Right renal pelvis (tissue), 4 donors: ENCODE measurements at regions not wholly inside any gene's neighbourhood (a gene's known extent, or its start where the extent isn't known, plus 50 kb on each side); places are given as distances from the start of the nearest gene placed in this dataset.
"Not testable (repeated sequence)": the region's sequence is repeated elsewhere in the genome, so short reads cannot be mapped to it uniquely, and the experiment has no call there.

Experiments
- DNase-seq, 4 donors: peaks; one replicate each; pipeline ENCODE4 v3.0.0-alpha.2; 2013; ENCODE audit warnings: low read depth in 4 of 4, low spot score in 3 of 4, missing footprints in 1 of 4

DNA sequence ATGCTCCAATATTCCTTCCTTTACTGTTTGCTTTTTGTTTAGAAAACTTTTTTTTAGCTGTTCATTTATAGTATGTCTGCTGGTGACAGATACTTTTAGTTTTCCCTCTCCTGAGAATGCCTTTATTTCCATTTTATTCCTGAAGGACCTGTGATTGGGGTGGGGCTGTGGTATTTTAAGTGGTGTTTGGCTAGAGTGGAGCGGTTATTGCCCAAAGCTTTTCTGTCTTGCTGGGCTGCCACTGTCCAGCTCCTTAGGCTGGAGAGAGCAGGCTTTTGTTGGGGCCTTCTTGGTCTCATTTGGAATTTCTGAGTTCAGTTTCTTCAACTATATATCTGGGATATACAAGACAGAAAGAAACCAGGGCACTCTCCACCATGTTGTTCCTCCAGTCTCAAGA is 160.0 kb upstream of the PLGLB2 start:
- not testable (repeated sequence) for DNase-seq

GRCh38 chr2:87592974-87593373 is 154.9 kb upstream of the PLGLB2 start:
- DNase-seq: not testable (repeated sequence)

GRCh38 chr2:87593784-87594610 is 153.9 kb upstream of the PLGLB2 start:
- DNase-seq: not testable (repeated sequence)

GRCh38 chr2:87594611-87594992 is 153.3 kb upstream of the PLGLB2 start:
- not testable (repeated sequence) for DNase-seq

DNA sequence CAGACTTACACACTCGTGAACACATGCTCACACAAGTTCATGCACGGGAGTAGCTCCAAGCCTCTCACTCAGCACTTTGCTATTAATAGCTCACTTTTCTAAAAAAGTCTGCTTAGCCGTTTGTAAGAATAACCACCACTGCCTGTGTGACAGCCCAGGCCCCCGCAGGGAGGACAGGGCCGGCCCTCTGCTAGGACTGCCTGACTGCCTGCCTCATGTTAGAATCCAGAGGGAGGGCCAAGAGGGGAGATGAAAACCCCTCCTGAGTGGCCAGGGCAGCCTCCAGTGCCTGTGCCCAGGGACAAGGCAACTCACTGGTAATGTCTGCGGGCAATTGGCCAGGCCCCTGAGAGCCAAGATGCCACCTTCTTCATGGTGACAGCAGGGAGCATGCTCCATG is 152.9 kb upstream of the PLGLB2 start:
- DNase-seq: not testable (repeated sequence)

- not testable (repeated sequence) for DNase-seq
Observed at GRCh38 chr2:87600961-87601360, 146.9 kb upstream of the PLGLB2 start.

DNA sequence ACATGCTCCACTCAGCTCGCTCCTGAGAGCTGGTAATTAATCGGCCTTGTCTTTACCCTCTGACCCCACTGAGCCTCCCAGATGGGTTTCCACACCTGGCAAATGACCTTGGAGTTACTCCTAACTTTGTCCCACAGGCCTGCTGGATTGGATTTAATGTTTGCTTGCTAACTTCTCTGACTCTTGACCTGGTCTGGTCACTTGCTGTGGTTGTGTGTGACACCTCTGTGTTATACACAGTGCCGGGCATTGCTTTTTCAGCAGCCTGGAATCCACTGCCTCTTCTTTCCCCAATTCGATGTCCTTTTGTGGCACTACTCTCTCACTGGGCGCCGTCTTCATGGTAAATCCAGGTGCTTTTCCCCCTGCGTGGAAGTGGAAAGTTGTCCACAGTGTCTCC is 145.8 kb upstream of the PLGLB2 start:
- not testable (repeated sequence) for DNase-seq

DNA sequence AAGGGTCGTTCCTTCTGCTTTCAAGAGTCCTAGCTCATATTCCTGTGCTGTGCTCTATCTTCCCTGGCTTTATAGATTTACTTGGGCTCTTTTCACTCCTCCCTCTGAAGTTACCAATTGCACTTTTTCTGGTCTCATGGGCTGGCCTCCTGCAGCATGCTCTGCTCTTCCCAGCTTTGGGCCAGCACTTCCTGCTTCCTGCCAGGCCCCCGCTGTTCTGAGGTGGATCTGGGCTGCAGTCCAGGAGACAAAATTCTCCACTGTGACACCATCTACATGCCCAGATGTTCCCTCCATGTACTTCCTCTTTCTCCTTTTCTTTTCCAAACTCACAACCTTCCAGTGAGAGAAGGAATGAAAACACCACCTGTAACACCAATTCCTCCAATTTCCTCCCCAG is 145.2 kb upstream of the PLGLB2 start:
- not testable (repeated sequence) for DNase-seq

DNA sequence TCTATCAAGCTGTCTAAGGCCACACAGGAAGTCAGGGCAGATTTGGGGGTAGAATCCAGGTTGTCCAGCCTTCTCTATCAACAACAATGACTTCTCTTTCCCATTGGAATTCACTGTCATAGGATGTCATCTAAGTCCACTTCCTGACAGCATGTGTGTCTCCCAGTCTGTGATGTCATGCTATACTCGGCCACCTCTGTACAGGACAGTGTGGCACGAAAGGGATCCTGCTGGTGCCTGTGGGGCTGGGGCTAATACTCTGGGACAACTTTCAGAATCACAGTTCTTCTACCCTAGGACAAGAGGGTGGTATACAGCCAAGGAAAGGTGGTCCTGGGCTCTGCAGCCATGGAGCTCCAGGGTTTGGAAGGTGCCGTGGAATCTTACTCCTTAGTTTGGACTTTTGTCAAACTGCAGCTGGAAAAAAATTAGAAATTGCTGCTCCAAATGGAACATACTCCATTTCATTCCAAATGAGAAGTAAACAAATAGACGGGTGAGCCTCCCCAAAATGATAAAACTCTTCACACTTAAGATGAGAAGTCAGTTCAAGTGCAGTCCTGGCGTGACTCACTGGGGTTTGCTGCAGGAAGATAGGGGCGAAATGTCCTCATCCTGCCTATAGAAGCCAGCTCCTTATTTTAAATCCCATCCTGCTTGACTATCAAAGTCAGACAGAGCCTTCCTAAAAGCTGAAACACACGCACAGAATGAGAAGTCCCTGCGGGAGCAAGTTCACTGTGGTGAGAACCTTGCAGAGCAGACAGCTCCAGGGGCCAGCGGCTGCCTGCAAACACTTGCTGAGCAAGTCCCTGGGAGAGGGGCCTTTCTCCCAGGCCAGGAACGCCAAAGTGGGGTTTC is 144.2 kb upstream of the PLGLB2 start:
- not testable (repeated sequence) for DNase-seq

DNA sequence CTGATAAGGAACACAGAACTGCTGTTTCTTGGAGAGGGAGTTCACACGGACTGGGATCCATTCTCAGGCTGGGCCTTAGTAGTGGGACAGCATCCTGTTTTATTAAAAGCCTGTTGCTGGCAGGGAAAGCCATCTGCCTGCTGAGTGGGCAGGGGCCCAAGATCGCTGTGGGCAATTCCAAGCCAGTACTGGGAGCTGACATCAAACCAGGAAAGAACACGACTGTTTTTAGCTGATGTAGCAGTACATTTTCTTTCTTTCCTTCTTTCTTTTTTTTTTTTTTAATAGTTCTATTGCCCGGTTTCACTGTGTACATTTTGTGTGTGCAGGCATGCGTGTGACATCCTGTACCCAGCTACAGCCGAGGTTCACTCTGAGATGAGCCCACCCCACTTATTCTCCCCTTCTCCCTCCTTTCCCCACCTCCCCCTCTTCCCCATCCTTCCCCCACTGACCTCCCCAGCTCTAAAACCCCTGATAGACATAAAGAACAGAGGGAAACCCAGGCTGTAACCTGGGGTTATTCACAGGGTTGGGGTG is 143.5 kb upstream of the PLGLB2 start:
- not testable (repeated sequence) for DNase-seq

DNA sequence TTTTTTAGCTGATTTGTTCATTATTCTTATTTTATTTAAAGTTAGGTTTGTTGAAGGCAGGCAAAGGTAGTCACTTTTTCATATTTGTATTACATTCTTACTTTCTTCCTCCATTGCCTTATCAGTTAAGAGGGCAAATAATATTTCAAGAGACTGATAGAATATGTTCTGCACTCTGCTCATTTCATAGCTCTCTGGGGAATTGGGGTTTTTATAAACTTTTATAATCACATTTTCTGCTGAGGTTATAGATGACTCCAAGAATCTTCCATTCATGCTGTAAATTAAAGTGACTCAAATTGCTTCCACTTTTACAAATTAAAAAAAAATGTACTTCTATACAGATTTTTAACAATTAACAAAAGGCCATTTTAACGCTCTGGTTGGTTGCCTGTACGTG is 142.9 kb upstream of the PLGLB2 start:
- DNase-seq: not testable (repeated sequence)

DNA sequence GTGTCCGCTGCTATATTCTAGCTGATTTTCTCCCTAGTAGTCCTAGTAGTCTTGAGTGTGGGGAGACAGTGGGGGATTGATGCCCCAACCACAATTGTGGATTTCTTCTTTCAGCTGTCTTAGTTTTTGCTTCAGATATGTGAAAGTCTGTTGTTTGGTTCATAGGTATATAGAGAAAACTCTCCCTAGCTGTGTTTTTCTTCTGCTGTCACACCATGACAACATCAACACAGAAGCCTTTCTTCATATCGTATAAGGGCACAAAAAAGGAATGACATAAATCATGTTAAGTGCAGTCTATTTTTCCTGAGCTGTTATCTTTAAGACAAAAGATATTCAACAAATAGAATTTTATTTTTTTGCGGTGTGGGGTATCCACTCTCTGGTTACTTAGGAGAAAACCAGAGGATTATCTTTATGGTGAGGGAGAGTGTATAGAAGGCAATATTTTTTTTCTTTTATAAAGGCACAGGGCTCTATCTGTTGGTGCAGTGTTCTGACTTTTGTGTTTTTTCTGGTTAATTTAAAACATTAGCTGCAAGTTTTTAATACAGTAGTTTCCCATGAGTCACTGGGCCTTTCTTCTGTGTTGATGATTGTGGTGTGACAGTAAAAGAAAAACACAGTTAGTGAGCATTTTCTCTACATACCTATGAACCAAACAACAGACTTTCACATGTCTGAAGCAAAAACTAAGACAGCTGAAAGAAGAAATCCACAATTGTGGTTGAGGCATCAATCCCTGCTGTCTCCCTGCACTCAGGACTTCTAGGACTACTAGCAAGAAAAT is 139.3 kb upstream of the PLGLB2 start:
- DNase-seq: not testable (repeated sequence)

GRCh38 chr2:87610974-87611373 is 136.9 kb upstream of the PLGLB2 start:
- not testable (repeated sequence) for DNase-seq

- DNase-seq: not testable (repeated sequence)
Observed at GRCh38 chr2:87611416-87611815, 136.5 kb upstream of the PLGLB2 start.

DNA sequence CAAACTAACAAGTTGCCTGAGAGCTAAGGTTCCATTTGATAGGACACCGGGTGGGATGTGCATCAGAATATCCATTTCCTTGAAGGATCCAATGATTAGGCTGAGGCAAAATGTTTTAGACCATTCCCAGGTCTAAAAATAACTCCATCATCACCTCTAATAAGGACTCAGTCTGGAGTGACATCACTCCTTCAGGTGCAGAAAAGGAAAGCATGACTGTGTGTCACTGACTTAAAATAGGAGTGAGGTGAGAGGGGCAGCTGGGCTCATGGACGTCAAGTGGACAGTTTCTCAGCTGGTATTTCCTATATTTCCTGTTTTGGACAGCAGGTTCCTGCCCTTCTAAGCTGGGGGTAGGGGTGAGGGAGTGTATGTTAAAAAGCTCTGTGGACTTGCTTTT is 135.9 kb upstream of the PLGLB2 start:
- not testable (repeated sequence) for DNase-seq

DNA sequence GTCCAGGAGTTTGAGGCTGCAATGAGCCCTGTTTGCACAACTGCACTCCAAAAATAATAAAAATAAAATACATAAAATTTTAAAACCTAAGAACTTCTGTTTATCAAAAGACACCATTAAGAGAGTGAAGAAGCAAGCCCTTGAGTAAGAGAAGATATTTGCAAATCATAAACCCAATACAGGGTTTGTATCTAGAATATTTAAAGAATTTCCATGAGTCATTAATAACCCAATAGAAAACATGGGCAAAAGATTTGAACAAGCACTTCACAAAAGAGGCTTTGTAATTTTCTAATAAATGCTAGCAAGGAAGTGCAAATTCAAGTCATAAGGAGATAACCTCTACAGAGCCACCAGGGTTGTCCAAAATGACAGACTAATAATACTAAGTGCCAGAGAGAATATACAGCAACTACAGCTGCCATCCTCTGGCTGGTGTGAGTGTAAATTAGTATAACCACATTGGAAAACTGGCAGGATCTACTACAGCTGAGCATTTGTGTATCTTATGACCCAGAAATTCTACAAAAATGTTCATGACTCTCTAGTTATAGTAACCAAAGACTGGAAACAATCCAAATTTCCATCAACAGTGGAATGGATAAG is 133.0 kb upstream of the PLGLB2 start:
- DNase-seq: not testable (repeated sequence)

GRCh38 chr2:87619121-87619520 is 128.8 kb upstream of the PLGLB2 start:
- DNase-seq: not testable (repeated sequence)

GRCh38 chr2:87621139-87621538 is 126.7 kb upstream of the PLGLB2 start:
- DNase-seq: not testable (repeated sequence)

- DNase-seq: not testable (repeated sequence)
Observed at GRCh38 chr2:87622720-87623119, 125.2 kb upstream of the PLGLB2 start.
